NT2/D1 (cell line): ENCODE measurements at regions not wholly inside any gene's neighbourhood (a gene's known extent, or its start where the extent isn't known, plus 50 kb on each side); places are given as distances from the start of the nearest gene placed in this dataset.

Experiments used
- SUZ12 ChIP-seq: IDR thresholded peaks from 2 replicates; pipeline ENCODE4 v1.6.1; 2011; ENCODE audit not compliant: insufficient read length, insufficient read depth; ENCODE audit errors: extremely low read depth
- YY1 ChIP-seq: IDR thresholded peaks from 2 replicates; pipeline ENCODE4 v1.6.1; 2011; ENCODE audit not compliant: insufficient read length, insufficient read depth

GRCh38 chr2:240287011-240287410, 146.6 kb upstream of the OTOS start:
- TF ChIP-seq YY1: no peak
- no peak for TF ChIP-seq SUZ12
